ENCODE measurements at regions not wholly inside any gene's neighbourhood (a gene's known extent, or its start where the extent isn't known, plus 50 kb on each side); places are given as distances from the start of the nearest gene placed in this dataset.

DNA sequence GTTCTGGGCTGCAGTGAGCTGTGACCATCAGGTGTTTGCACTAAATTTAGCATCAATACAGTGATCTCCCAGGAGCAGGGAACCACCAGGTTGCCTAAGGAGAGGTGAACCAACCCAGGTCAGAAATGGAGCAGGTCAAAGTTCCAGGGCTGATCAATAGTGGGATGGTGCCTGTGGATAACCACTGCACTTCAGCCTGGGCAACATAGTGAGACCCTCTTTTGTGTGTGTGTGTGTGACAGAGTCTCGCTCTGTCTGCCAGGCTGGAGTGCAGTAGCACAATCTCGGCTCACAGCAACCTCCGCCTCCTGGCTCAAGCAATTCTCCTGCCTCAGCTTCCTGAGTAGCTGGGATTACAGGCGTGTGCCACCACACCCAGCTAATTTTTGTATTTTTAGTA is 163.7 kb upstream of the SERTAD2 start:
- no peaks in the 10 kb centered on the region for H3K27me3 ChIP-seq (ENCODE audit: control insufficient read depth, insufficient read depth, low read length)
- H3K4me1 ChIP-seq, result no peaks in the 10 kb centered on the region
- no peak overlapping the region for H3K4me2 ChIP-seq (ENCODE audit: low read length)
- no peaks in the 10 kb centered on the region for H3K79me2 ChIP-seq
- no peak overlapping the region for H3K4me3 ChIP-seq (ENCODE audit: low read depth, low read length)
- no peak overlapping the region for H3K27ac ChIP-seq
- TF ChIP-seq, protein P1, sequence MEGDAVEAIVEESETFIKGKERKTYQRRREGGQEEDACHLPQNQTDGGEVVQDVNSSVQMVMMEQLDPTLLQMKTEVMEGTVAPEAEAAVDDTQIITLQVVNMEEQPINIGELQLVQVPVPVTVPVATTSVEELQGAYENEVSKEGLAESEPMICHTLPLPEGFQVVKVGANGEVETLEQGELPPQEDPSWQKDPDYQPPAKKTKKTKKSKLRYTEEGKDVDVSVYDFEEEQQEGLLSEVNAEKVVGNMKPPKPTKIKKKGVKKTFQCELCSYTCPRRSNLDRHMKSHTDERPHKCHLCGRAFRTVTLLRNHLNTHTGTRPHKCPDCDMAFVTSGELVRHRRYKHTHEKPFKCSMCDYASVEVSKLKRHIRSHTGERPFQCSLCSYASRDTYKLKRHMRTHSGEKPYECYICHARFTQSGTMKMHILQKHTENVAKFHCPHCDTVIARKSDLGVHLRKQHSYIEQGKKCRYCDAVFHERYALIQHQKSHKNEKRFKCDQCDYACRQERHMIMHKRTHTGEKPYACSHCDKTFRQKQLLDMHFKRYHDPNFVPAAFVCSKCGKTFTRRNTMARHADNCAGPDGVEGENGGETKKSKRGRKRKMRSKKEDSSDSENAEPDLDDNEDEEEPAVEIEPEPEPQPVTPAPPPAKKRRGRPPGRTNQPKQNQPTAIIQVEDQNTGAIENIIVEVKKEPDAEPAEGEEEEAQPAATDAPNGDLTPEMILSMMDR (IDR thresholded peaks at IDR 0.05), result no peak
- H3K9me3 ChIP-seq (ENCODE audit: control insufficient read depth, low read length), result no peaks in the 10 kb centered on the region
- H2AFZ ChIP-seq, result no peak overlapping the region
- no peak overlapping the region for H3K9ac ChIP-seq
- no peaks in the 10 kb centered on the region for H3K36me3 ChIP-seq (ENCODE audit: control insufficient read depth, insufficient read depth, low read length)

DNA sequence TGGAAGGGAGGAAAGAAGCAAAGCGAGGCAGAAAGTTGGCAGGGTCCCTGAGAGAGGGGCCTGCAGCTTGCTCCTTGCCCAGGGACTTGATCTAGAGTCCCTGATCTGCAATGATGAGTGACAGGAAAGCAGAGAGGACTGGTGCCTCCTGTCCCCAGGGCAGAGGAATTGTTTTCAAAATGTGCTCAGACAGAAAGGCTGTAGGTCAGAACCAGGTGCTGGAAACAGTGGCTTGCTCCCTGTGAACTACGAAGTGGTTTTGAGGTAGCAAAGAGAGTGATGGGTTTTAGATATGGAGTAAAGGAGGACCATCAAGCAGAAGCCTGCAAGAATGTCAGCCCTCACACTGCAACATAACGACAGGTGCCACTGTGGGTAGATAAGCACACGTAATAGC is 164.9 kb upstream of the SERTAD2 start:
- Histone ChIP-seq H3K9ac (no peak overlapping the region), H3K27ac (no peak overlapping the region), H3K79me2 (no peaks in the 10 kb centered on the region), H3K9me3 (ENCODE audit: control insufficient read depth, low read length) (no peaks in the 10 kb centered on the region), H3K4me3 (ENCODE audit: low read depth, low read length) (no peak overlapping the region), H3K36me3 (ENCODE audit: control insufficient read depth, insufficient read depth, low read length) (no peaks in the 10 kb centered on the region), H3K4me2 (ENCODE audit: low read length) (no peak overlapping the region), H2AFZ (no peak overlapping the region), H3K4me1 (no peaks in the 10 kb centered on the region), H3K27me3 (ENCODE audit: control insufficient read depth, insufficient read depth, low read length) (no peaks in the 10 kb centered on the region)
- TF ChIP-seq, protein P1 (IDR thresholded peaks at IDR 0.05), result no peak

DNA sequence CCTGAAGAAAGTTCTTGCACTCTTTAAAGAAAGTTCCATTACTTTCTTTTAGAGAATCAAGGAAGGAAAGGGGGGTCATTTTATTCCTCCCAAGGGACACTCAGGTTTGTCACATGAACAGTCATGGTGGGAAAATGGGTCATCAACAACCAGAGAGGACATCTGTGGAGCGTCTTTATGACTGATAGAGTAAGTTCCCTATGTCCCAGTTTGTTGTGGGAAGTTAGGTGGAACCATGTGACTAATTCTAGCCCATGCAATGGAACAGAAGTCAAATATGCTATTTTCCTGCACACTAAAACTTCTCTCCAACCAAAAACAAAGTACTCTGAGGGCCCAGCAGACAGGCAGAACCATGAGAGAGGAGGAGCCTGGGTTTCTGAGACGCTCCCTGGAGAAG is 165.6 kb upstream of the SERTAD2 start:
- no peak overlapping the region for H3K9ac ChIP-seq

GRCh38 chr2:64819774-64820688 is 166.3 kb upstream of the SERTAD2 start:
- no peak overlapping the region for H2AFZ ChIP-seq
- no peaks in the 10 kb centered on the region for H3K79me2 ChIP-seq
- H3K27ac ChIP-seq, result no peak overlapping the region
- H3K4me1 ChIP-seq, result no peaks in the 10 kb centered on the region
- no peaks in the 10 kb centered on the region for H3K9me3 ChIP-seq (ENCODE audit: control insufficient read depth, low read length)
- TF ChIP-seq, protein P1 (IDR thresholded peaks at IDR 0.05), result no peak
- no peaks in the 10 kb centered on the region for H3K36me3 ChIP-seq (ENCODE audit: control insufficient read depth, insufficient read depth, low read length)
- no peak overlapping the region for H3K4me2 ChIP-seq (ENCODE audit: low read length)
- no peak overlapping the region for H3K9ac ChIP-seq
- no peak overlapping the region for H3K4me3 ChIP-seq (ENCODE audit: low read depth, low read length)
- no peaks in the 10 kb centered on the region for H3K27me3 ChIP-seq (ENCODE audit: control insufficient read depth, insufficient read depth, low read length)

More for the DNA sequence above, 165.6 kb upstream of the SERTAD2 start:
- Histone ChIP-seq H3K79me2 (no peaks in the 10 kb centered on the region), H3K27ac (no peak overlapping the region), H3K36me3 (ENCODE audit: control insufficient read depth, insufficient read depth, low read length) (no peaks in the 10 kb centered on the region), H3K4me1 (no peaks in the 10 kb centered on the region), H3K9me3 (ENCODE audit: control insufficient read depth, low read length) (no peaks in the 10 kb centered on the region), H3K27me3 (ENCODE audit: control insufficient read depth, insufficient read depth, low read length) (no peaks in the 10 kb centered on the region), H3K4me3 (ENCODE audit: low read depth, low read length) (no peak overlapping the region), H3K4me2 (ENCODE audit: low read length) (no peak overlapping the region), H2AFZ (no peak overlapping the region)
- TF ChIP-seq, protein P1 (IDR thresholded peaks at IDR 0.05), result no peak

DNA sequence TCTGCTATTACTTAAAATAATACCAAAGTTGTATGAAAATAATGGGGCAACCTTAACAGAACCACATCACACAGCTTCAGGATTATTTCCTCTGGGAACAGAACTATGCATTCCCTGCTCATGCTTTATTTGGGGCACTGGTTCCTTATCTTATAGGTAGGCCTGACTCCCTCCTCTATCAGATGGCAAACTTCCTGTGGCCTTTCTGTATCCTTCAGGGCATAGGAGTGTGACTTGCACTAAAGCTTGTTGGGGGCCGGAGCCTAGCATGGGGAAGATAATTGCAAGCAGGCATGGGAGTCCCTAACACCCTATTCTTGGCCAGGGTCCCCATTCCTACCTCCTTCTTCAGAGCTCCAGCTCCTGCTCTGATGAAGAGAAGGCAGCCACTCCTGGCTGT is 167.2 kb upstream of the SERTAD2 start:
- Histone ChIP-seq H2AFZ (no peak overlapping the region), H3K79me2 (no peaks in the 10 kb centered on the region), H3K27me3 (ENCODE audit: control insufficient read depth, insufficient read depth, low read length) (no peaks in the 10 kb centered on the region), H3K9ac (no peak overlapping the region), H3K4me1 (no peaks in the 10 kb centered on the region), H3K36me3 (ENCODE audit: control insufficient read depth, insufficient read depth, low read length) (no peaks in the 10 kb centered on the region), H3K9me3 (ENCODE audit: control insufficient read depth, low read length) (no peaks in the 10 kb centered on the region), H3K4me3 (ENCODE audit: low read depth, low read length) (no peak overlapping the region), H3K27ac (no peak overlapping the region), H3K4me2 (ENCODE audit: low read length) (no peak overlapping the region)
- TF ChIP-seq, protein P1 (IDR thresholded peaks at IDR 0.05), result no peak
